Stimulated activated CD8-positive, alpha-beta memory T cell treated with anti-CD3 and anti-CD28 coated beads, Interleukin-2, amount 100 ng/mL, for 48 hours (primary cell): ENCODE measurements at regions not wholly inside any gene's neighbourhood (a gene's known extent, or its start where the extent isn't known, plus 50 kb on each side); places are given as distances from the start of the nearest gene placed in this dataset.

Experiments
- DNase-seq, 2 donors: peaks; one replicate each; pipeline ENCODE4 v3.0.0-alpha.2; 2020; ENCODE audit warnings: low read depth in 2 of 2

DNA sequence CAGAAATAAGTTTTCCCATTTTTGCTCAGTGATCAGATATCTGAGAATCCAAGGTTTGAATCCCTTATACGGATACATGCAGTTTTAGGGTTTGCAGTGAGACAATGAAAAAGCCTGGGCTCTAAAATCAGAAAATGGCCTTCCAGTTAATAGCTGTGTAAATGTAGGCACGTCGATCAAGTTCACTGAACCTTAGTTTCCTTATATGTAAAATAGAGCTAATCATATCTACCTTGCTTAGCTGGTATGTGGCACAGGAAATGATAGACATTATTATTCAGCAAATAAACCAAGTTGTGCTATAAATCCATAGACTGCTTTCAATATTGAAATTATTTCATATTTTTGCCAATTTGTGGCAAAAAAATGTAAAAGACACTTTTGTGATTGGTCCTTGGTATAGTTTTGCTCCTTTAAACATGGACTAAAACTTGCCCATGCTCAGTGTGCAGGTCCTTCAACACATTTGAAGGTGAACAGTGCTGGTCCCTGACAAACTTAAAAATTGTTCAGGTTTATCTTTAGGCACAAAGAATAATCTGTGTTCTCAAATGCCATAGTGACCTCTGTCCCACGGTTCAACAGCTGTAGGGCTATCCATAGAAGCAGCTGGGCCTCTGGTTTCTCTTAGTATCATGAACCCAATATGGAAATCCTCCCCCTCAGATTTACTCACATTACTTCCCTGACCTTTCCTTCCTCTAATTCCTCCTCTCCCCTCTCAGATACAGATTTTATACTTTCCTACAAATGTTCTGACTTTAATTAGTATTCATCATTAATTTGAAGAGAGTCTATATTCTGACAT, 51.0 kb downstream of the CCDC54 start:
- DNase-seq, result no peak

DNA sequence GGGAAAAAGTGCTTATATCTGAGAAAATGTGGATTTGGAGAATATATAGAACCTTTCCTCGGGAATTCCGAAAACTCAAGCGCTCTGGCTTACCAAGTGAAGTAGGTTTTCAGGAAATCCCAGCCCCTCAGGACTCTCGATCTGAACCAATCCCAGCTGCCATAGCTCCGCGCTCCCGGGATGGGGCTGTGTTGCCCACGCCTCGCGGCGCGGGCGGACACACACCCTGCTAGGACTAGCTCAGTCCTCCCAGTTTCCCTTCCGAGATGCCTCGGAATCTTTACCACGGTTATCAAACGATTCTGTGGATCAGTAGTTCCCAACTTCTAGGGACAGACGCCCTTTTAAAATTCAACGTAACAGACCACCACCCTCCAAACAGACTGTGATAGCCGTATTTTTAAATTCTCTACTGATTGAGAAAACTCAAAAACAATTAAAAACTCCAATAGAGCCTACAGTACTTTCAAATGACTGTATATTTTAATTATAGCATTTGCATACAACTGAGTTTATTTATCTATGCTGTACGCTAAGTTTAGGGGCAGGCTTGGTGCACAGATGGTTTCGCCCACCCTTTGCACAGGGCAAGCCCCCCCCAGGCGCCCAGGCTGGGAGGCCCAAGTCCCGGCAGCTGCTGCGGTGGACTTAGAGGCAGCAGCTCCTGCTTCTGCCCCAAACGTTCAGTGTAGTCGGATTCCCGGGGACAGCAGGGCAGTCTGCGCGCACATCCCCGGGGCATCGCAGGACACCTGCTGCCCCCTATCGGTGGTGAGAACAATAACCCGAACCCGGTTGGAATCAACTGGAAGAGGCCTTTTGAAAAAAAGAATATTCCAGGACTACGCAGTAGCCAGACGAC, 52.3 kb downstream of the CCDC54 start:
- peak; percentile 41 for DNase-seq

DNA sequence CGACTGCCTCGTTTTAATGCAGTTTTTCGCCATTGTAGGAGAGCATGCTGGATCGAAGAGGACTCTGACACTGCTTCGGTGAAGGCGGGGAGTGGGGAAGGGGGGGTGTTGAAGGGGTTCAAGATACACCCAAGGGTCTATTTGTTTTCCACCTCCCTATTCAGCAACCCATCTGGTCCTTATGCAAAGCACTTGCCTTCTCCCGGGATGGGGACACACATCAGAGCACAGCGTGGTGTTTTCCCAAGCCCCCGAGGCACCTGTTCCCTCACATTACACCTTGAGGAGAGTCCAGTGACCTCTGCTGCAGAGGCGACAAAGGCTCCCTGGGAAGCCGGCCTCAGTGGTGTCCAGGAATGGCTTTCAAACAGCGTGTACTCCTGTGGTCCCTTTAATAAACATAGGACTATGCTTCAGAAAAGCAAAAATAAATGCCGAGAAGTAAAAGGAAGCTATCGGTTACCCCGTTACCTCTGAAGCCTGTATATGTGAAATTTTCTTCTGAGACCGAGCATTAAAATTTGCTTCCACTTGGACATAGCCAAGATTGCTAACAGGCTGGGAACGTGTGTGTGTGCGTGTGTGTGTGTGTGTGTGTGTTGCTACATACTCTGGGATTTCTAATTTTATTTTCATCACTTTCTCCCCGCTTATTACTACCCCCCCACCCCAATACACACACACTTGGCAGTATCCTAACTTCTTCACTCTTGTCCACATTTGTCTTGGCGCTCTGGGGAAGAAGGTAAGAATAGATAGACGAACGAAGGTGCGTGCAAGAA, 53.2 kb downstream of the CCDC54 start:
- DNase-seq, result no peak

GRCh38 chr3:107430996-107431245, 53.7 kb downstream of the CCDC54 start:
- peak; percentile 11 to 13 for DNase-seq

- DNase-seq, result peak; percentile 21 to 24
These were observed 54.2 kb downstream of the CCDC54 start for GRCh38 chr3:107431246-107432012.

- no peak for DNase-seq
These were observed 54.8 kb downstream of the CCDC54 start for GRCh38 chr3:107432013-107432515.

DNA sequence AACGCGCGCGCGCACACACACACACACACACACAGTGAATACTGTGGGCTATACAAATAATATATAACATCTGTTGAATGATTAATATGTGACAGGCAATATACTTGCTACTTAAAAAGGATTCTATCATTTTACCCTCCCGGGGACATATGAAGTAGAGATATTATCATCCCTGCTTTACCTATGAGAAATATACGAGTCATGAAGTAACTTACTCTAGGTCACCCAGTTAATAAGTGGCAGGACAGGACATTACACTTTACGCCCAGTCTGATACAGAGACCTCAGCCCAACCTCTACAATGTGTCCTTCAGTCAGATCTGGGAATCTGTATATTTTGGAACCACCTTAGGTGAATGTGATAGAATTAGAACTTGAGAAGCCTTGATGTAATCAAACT, 55.4 kb downstream of the CCDC54 start:
- no peak for DNase-seq

GRCh38 chr3:107436029-107436428, 58.8 kb downstream of the CCDC54 start:
- DNase-seq, result no peak

DNA sequence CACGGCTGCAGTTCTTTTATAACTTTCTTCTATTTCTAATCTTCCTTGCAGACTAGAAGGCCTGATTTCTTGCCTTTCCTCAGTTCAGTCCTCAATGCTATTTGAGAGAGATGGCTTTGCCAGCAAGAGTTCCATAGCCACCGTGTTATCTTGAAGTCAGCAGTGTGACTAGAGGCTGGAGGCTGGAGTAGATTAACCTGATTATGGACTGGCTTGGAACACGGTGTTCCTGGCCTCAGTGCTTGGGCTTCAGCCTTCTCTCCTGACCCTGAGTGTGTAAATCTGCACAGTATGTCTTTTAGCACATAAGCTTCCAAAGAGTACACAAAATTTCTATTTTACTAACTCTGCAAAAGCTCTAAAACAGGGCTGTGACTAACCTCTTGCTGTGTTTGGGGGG, 61.4 kb downstream of the CCDC54 start:
- DNase-seq, result no peak

GRCh38 chr3:107441617-107442016, 64.4 kb downstream of the CCDC54 start:
- no peak for DNase-seq

DNA sequence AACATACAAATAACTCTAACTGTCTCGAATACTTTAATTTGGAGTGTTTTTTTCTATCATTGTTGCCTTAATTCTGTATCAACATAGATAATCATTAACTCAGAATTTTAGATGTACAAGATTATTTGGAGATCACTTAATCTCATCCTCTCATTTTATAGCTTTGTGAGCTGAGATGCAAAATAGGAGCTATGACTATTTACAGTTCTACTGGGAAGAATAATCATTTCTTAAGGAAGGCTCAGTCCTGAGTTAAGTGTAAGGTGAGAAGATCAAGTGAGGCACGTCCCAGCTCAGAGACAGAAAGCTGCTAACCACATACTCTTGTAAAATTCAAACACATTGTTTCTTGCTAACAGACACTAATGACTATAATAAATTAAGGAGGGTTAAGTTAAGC, 66.2 kb downstream of the CCDC54 start:
- DNase-seq, result no peak

DNA sequence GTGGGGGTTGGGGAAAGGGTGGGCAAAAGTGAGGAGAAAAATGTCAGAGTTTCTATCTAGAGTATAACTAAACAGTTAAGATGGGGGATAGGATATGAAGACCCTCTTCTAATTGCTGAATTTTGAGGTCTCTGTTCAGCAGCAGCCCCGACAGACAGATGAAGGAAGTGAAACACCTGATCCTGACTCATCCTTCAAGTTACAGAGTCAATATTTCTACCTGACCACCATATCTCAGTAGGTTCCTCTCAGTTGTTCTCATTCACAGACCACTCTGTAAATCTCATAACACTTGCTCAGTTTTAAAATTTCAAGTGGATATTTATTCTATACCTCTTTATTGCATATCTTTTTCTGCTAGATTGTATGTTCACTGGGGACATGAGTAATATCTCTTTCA, 69.5 kb downstream of the CCDC54 start:
- no peak for DNase-seq

- DNase-seq, result no peak
These were observed 72.4 kb upstream of the BBX start for GRCh38 chr3:107450254-107450893.

- DNase-seq, result no peak
These were observed 70.3 kb upstream of the BBX start for GRCh38 chr3:107452436-107452835.

DNA sequence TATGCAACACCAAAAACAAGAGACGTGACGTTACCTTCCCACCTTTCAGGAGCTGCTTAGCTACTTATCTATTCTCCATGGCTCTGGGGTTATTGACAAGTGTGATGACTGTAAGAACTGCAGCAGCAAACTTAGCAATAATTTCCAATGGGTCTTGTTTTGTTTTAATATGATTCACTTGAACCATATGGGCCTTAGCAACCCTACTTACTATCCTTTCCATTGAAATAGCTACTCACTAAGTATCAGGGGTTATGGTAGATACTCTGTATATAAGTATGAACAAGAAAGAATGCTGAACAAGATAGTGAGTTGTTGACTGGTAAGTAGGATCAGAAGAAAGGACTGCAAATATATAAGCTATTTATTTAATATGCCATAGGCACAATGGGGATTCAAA, 69.3 kb upstream of the BBX start:
- DNase-seq, result no peak

DNA sequence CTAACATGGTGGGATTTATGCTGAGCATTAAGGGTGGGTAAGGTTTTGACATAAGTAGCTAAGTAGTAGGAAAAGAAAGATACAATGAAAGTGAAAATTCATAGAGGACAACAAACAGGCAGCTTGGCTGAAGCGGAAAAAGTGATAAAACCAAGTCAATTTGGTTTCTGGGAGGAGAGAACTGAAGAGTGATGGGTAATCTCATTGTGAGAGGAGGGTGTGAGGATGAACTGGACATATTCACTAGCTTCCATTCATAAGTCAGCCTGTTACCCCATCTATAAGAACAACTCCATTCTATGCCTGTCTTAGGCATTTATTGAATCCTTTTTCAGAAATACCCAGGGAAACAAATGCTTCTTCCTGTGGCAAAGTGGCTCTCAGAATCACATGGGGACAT, 67.1 kb upstream of the BBX start:
- no peak for DNase-seq

DNA sequence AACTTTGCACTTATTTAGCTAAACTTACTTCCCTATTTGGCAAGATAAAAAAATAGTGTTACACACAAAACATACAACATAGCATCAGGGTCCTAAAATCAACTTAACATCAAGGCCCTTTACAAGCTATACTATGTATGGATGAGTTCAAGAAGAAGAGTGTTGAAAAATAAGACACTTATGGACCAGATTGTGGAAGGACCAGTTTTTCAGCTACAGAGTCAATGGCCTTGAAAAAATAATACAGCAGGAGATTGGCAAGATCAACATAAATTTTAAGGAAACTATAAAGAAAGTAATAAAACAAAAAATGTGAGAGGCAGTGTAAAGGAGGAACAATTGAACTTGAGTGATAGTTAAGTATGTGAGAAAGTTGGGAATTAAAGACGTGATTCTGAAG, 66.3 kb upstream of the BBX start:
- DNase-seq, result no peak

GRCh38 chr3:107458871-107459270, 63.9 kb upstream of the BBX start:
- no peak for DNase-seq

GRCh38 chr3:107461721-107462120, 61.0 kb upstream of the BBX start:
- DNase-seq, result no peak

DNA sequence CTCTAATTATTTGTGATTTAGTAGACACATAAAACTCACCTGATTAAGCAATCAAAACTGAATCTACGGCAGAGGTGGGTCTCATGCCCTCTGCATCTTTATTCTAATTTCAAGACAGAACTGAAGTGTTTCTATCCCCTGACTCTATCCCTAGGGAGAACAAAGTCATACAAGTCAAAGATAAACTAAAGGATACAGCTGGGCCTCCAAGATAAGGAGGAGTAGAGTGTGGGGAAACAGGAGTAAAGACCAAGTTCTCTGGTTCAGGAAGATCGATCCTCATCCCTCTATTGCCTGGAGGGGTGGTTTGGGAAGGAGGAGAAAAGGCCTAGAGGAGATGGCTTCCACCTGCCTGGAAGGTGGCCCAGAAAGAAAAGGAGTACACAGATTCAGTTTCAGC, 58.7 kb upstream of the BBX start:
- DNase-seq, result no peak

DNA sequence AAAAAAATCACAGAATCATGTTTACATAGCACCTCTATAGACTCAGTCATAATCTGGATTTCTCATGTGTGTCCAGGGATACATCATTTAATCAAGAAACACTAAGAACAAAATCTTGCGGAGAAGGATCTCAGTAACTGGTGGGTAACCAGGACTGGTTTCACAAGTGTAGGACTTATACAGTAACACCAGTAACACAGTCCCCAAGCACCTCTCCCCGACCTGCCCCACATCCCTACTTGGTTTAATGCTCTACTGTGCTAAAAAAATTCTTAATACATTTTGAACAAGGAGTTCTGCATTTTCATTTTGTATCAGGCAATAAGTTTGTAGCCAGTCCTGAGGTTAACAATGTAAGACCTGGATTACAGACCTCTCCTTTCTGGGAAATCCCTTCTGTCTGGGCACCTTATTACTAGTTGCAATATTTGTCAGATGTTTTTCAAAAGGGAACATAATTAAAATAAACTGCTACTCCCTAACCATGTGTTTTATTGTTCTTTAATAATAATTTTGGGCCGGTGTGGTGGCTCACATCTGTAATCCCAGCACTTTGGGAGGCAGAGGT, 57.6 kb upstream of the BBX start:
- no peak for DNase-seq
